Neural cell (in vitro differentiated cells): ENCODE measurements at regions not wholly inside any gene's neighbourhood (a gene's known extent, or its start where the extent isn't known, plus 50 kb on each side); places are given as distances from the start of the nearest gene placed in this dataset.

Experiments used
- EP300 ChIP-seq: fragments of 450-650 bp; conservative IDR thresholded peaks from 2 replicates; pipeline ENCODE4 v1.6.1; 2014; ENCODE audit warnings: antibody characterized with exemption, mild to moderate bottlenecking, moderate library complexity; ENCODE audit not compliant: poor library complexity, severe bottlenecking
- TF ChIP-seq, protein P1 (sequence below): fragments of 450-650 bp; IDR thresholded peaks from 2 replicates; pipeline ENCODE4 v1.5.1; 2014; ENCODE audit warnings: antibody characterized with exemption, mild to moderate bottlenecking, moderate library complexity; ENCODE audit not compliant: poor library complexity, severe bottlenecking
- TF ChIP-seq, protein P2 (sequence below): IDR thresholded peaks from 2 replicates; pipeline ENCODE4 v1.6.1; 2012; ENCODE audit warnings: borderline replicate concordance

DNA sequence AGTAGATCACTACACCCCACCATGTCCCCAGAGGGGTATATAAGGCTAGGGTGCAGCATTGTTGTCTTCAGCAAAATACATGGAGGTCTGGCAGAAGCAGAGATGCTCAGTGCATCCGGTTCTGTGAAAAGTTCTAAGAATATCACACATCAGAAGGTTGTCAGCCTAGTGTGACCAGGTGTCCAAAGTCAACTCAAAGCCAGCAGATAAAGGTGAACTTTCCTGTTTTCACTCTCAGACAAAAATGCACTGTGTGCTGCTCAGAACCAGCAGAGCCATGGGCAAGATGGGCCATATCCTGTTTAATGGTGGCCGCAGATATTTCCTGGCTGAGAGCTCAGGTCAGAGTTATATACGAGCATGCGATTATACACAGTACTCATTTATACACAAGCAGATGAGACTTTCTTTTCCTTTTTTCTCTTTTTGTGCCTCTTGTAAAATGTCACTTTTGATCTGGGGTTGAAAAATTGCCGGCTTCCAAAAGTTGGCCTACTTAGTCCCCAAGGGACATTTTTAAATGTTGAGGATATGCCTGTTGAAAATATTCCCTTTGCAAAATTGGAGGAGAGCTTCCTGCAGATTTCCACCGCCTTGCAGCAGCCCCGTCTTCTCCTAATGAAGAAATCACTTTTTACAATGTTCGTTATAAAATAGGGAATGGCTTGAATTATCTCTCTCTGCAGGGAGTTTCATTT lies 425.6 kb upstream of the SALL1 start:
- TF ChIP-seq, protein P1, sequence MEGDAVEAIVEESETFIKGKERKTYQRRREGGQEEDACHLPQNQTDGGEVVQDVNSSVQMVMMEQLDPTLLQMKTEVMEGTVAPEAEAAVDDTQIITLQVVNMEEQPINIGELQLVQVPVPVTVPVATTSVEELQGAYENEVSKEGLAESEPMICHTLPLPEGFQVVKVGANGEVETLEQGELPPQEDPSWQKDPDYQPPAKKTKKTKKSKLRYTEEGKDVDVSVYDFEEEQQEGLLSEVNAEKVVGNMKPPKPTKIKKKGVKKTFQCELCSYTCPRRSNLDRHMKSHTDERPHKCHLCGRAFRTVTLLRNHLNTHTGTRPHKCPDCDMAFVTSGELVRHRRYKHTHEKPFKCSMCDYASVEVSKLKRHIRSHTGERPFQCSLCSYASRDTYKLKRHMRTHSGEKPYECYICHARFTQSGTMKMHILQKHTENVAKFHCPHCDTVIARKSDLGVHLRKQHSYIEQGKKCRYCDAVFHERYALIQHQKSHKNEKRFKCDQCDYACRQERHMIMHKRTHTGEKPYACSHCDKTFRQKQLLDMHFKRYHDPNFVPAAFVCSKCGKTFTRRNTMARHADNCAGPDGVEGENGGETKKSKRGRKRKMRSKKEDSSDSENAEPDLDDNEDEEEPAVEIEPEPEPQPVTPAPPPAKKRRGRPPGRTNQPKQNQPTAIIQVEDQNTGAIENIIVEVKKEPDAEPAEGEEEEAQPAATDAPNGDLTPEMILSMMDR = no peak
- TF ChIP-seq, protein P2, sequence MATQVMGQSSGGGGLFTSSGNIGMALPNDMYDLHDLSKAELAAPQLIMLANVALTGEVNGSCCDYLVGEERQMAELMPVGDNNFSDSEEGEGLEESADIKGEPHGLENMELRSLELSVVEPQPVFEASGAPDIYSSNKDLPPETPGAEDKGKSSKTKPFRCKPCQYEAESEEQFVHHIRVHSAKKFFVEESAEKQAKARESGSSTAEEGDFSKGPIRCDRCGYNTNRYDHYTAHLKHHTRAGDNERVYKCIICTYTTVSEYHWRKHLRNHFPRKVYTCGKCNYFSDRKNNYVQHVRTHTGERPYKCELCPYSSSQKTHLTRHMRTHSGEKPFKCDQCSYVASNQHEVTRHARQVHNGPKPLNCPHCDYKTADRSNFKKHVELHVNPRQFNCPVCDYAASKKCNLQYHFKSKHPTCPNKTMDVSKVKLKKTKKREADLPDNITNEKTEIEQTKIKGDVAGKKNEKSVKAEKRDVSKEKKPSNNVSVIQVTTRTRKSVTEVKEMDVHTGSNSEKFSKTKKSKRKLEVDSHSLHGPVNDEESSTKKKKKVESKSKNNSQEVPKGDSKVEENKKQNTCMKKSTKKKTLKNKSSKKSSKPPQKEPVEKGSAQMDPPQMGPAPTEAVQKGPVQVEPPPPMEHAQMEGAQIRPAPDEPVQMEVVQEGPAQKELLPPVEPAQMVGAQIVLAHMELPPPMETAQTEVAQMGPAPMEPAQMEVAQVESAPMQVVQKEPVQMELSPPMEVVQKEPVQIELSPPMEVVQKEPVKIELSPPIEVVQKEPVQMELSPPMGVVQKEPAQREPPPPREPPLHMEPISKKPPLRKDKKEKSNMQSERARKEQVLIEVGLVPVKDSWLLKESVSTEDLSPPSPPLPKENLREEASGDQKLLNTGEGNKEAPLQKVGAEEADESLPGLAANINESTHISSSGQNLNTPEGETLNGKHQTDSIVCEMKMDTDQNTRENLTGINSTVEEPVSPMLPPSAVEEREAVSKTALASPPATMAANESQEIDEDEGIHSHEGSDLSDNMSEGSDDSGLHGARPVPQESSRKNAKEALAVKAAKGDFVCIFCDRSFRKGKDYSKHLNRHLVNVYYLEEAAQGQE = no peak
- no peak for TF ChIP-seq EP300
